ENCODE measurements at regions not wholly inside any gene's neighbourhood (a gene's known extent, or its start where the extent isn't known, plus 50 kb on each side); places are given as distances from the start of the nearest gene placed in this dataset.
"Not testable (repeated sequence)": the region's sequence is repeated elsewhere in the genome, so short reads cannot be mapped to it uniquely, and the experiment has no call there.

DNA sequence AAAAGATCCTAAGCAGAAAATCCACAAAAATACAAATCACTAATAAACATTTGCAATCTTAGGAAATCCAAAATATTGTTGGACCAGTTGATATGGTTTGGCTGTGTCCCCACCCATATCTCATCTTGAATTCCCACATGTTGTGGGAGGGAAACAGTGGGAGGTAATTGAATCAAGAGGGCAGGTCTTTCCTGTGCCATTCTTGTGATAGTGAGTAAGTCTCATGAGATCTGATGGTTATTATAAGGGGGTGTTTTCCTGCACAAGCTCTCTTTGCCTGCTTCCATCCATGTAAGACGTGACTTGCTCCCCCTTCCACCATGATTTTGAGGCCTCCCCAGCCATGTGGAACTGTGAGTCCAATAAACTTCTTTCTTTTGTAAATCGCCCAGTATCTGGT lies 79.2 kb upstream of the CHD1 start:
- TF ChIP-seq, protein P1, sequence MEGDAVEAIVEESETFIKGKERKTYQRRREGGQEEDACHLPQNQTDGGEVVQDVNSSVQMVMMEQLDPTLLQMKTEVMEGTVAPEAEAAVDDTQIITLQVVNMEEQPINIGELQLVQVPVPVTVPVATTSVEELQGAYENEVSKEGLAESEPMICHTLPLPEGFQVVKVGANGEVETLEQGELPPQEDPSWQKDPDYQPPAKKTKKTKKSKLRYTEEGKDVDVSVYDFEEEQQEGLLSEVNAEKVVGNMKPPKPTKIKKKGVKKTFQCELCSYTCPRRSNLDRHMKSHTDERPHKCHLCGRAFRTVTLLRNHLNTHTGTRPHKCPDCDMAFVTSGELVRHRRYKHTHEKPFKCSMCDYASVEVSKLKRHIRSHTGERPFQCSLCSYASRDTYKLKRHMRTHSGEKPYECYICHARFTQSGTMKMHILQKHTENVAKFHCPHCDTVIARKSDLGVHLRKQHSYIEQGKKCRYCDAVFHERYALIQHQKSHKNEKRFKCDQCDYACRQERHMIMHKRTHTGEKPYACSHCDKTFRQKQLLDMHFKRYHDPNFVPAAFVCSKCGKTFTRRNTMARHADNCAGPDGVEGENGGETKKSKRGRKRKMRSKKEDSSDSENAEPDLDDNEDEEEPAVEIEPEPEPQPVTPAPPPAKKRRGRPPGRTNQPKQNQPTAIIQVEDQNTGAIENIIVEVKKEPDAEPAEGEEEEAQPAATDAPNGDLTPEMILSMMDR (IDR thresholded peaks at IDR 0.05; ENCODE audit: borderline replicate concordance, extremely low read depth, low read length, poor library complexity, severe bottlenecking) = not testable (repeated sequence)
- TF ChIP-seq EZH2 (IDR thresholded peaks at IDR 0.05; ENCODE audit: borderline replicate concordance, low read depth, low read length, severe bottlenecking) = not testable (repeated sequence)
